GM21515 (cell line): ENCODE measurements at regions not wholly inside any gene's neighbourhood (a gene's known extent, or its start where the extent isn't known, plus 50 kb on each side); places are given as distances from the start of the nearest gene placed in this dataset.
"Not testable (repeated sequence)": the region's sequence is repeated elsewhere in the genome, so short reads cannot be mapped to it uniquely, and the experiment has no call there.

Experiments used
- ATAC-seq: cut with Tn5 transposase; IDR thresholded peaks from one replicate; pipeline ENCODE4 v1.9.1; 2021; ENCODE audit not compliant: unreplicated experiment

DNA sequence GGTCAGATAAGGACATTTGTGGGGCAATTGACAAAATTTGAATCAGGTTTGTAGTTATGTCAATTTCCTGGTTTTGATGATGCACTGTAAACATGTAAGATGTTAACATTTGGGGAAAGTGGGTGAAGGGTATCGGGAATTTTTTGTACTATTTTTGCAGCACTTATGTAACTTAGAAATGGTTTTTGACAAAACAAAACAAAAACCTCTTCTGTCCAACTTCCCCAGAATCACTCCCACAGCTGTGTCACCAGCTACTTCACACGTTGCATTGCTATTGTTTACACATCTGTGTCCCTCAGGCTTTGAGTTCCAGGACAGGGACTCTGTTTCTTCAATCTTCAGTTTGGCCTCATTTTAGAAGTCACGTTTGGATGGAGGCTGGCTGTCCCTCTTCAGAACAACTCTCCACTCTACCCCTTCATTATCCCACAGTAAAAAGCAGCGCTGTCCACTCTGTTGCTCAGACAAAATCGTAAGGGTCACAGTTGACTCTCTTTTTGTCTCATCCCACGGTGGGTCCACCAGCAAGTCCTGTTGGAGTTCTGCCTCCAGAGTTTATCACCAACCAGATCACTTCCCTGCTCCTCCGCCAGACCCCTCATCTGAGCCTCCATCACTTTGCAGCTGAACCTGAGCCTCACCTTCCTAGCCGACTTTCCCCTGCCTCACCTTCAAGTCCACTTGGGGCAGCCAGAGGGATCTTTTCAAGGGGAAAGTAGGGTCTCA lies 63.2 kb downstream of the NENF start:
- ATAC-seq, result no peak

DNA sequence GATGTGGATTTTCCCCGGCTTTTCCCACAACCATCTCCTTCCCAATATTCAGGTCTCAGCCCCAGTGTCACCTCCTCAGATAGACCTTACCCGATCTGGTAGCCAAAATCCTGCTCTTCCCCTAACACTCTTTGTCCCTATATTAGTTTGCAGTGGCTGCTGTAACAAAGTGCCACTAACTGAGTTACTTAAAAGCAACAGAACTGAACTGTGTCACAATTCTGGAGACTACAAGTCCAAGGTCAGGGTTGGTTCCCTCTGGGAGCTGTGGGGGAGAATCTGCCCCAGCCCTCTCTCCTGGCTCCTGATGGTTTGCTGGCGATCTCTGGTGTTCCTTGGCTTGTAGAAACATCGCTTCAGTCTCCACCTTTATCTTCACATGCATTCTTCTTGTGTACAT lies 64.0 kb downstream of the NENF start:
- no peak for ATAC-seq

DNA sequence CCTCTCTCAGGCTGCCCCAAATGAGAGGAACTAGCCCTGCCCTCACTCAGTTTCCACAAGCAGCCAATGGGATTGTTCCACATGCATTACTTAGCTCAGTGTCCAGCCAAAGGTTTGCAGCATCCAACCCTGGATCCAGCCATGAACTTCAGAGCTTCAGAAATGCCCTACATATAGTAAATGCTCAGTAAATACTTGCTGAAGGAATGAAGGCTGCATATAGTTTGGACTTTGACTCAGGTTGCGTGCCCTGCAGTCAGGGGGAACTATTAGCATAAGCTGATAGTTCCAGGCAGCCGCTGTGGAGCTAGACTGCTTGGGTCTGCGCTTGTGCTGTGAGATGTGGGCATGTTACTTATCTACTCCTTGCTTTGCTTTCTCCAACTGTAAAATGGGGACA lies 64.8 kb downstream of the NENF start:
- ATAC-seq, result no peak

DNA sequence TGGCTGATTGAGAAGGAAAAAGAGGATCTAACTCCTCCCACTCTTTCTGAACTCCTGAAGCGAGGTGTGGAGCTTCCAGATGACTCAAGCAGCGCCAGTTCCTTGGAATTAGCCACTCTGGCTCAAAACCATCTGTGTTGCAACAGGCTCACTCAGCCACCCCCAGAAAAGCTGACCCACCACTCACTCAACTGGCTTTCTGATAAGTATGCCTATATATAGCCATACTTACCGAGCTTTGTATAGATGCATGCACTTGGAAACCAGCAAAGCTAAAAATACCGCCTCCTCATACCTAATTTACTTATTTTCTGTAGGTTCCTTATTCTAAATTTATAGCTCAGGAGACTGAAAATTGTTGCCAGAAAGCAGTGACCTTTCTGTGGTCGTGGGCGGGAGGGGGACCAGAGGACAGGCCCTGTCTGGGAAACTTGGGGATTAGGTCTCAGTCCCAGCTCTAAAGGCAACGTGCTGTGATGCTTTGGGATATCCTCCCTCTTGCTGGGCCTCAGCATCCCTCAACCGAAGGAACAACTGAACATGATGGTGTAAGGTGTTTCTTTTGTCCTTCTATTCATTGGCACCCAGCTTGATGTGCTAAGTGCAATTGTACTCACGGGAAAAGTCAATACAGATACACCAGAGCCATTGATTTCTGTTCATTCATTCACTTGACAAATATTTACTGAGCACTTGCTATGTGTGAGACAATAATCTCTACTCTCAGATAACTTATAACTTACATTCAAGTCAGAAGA lies 65.7 kb downstream of the NENF start:
- no peak for ATAC-seq

DNA sequence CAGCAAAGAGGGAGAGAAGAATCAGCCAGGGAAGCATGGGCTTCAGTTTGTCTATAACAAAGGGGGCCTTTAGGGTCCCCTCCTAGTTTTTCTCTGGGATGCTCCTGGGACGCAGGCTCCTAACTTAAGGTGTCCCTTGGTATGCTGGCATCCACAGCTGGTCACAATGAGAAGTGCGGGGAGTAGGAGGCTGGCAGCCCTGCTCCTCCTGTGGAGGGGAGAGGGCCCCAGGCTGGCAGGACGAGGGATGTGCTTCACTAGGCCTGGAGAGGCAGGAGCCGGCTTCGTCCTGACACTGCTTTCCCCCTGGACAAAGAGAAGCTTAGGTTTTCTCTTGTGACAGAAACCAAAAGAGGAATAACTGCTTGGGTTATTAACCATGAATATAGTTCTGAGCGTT lies 67.6 kb downstream of the NENF start:
- no peak for ATAC-seq

DNA sequence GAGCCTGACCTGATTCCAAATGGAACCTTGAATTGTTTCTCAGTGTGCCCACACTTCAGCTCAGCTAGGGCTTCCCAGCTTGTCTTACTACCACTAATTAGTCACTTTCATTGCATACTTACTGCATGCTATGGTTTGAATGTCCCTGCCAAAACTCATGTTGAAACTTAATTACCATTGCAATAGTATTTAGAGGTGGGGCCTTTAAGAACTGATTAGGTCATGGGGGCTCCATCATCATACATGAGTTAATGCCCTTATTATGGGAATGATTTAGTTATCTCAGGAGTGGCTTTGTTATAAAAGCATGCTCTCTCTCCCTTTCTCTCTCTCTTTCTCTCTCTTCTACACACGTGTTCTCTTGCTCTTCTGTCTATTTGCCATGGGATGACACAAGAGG lies 68.3 kb downstream of the NENF start:
- ATAC-seq, result no peak

DNA sequence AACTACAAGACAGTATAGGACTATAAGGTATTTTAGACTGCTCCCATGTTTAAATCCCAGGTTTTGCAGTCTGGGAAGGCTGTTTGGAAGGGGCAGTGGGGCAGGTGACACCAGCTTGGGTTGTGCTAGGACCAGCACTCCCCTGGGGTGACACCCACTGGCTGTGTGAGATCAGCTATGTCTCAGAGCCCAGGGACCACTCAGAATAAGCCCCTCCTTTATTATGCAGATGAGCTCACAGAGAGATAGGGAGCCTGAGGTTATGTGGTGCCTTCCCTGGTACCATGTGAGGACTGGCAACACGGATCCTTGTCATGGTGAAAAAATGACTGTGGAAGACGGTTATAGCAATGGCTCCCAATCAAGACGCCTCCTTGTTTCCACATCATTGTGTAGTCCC lies 71.0 kb downstream of the NENF start:
- ATAC-seq, result no peak

DNA sequence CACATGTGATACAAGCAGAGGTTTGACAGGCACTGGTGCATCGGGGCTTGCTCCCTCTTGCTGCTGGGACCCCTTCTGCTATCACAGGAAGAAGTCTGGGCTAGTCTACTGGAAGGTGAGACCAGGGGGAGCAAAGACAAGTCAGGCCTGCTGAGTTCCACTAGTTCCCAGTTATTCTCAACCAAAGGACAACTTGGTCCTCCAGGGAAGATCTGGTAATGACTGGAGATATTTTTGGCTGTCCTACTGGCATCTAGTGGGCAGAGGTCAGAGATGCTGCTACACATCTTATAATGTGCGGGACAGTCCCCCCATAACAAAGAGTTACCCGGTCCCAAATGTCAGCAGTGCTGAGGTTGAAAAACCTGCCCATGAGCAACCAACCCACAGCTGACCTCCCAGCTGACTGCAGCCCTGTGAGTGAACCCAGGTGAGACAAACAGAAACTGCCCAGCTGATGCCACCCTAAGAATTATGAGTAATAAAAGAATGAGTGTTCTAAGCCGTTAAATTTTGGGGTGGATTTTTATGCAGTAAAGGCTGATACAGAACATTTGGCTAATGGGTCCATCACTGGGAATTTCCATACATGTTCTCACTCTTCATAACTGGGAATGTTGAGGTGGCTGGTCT lies 71.6 kb downstream of the NENF start:
- ATAC-seq, result no peak

DNA sequence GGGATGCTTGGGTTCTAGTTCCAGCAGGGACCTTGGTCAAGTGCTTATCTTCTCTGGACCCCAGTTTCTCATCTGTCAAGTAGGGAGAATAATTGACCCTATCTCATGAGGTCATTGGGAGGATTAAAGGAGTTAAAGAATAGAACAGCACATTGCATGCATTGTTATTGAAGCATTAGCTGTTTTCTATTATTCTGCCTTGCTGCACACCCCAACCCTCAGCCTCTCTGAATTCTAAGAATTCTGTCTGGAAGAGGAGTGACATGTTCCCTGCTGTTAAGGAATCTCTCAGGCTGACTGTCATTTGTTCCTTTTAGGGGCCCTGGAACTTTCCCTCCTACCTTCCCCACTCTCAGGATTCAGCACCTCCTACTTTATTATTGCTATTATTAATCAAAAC lies 73.9 kb downstream of the NENF start:
- no peak for ATAC-seq

DNA sequence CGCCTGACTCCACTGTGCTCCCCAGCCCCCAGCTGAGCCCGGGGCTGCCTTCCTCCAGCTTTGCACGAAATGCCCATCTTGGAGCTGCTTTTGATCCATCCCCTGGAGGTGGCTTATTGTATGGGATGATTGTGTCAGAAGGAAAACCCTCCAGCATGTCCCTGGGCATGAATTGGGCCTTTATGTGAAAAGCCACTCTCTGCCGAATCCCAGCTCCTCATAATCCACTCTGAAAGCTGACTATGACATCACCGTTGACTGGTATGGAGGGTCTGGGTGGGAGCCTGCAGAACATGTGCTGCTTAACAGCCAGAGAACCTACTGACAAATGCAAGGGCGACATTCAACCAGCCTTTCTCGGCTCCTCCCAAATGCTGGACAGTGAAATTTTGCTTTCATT lies 74.6 kb downstream of the NENF start:
- ATAC-seq, result no peak

DNA sequence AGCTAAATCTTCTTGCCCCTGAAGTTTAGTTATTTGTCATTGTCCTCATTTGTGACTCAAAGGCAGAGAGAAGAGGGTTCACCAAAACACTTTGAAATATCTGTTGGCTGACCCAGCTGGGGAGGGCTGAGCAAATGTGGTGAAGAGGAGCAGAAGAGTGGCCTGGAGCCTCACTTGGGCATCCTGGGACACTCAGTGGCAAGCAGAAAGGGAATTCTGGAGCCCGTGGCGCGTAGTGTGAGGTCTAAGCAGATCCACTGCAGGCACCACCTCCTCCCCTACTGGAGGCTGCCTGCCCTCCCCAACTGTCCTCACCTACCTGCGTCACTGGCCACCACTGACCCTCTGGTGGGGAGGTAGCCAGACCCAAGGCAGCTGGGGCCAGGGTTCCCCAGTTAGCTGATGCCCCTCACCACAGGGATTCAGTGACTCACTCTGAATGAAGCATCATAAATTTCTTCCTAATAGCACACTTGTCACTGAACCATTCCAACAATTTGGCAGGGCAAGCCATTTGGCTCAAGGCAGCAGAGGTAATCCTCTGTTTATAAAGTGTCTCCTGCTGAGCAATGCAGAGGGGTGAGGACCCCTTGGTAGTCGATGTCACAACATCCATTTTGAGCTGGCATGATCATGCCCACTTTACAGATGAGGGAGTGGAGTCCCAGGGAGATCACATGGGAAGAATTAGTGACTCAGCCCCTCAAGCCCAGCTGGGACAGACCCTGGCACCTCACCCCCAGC lies 80.3 kb downstream of the NENF start:
- no peak for ATAC-seq

DNA sequence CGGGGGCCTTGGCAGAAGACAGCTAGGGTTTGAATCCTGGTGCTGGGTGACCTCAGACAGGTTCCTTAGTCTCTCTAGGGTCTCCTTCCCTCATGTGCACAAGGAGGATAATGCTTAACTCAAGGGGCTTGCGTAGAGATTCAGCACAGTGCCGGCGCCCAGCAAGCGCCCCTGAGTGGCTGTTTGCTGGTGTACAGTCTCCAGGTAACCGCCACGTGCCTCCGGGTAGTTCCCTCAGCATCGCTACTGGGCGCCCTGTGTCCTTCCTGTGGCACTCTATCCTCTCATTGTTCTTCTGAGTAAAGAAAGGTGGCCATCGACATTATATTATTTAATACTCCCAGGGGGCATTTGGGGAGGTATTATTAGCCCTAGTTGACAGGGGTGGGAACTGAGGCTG lies 80.9 kb downstream of the NENF start:
- no peak for ATAC-seq

DNA sequence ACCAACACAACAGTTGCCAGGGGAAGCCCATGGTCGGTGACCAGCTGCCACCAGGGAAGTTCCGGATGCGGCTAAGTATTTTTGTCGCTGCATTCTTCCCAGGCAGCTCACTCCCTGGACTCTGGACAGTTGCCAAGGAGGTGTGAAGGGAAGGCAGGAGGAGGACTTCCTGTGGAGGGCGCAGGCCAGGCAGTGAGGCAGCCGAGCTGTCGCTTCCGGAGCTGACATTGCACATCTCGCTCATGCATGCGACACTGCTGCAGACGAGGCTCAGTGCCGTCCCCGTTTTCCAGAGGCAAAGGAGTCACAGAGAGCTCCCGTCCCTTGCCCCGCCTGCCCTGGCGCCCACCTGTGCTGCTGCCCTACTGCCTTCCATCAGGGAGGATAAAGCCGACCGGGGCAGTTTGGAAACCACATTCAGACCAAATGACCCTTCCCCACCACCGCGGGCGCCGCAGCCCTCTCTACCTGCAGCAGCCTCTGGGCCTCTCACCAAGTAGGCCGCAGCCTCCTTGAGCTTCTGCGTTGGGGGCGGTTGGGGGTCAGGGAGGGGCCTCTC lies 81.4 kb downstream of the NENF start:
- ATAC-seq, result no peak

DNA sequence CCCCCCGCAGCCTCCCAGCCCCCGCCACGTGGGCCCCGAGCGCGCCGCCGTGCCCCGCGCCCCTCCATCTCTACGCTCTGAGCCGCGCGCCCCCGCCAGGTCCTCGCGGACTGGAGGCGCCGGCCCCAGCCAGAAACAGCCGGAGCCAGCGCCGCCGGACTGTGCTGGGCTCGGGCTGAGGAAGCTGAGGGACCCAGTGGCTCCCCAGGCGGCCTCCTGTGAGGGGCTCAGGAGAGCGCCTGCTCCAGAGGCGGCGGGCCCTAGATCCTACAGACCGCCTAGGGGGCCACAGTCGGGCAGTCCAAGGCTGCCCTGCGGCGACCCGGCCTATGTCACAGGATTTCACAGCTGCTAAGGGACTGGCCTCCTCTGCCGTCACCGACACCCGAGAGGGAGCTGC lies 82.1 kb downstream of the NENF start:
- ATAC-seq, result no peak

DNA sequence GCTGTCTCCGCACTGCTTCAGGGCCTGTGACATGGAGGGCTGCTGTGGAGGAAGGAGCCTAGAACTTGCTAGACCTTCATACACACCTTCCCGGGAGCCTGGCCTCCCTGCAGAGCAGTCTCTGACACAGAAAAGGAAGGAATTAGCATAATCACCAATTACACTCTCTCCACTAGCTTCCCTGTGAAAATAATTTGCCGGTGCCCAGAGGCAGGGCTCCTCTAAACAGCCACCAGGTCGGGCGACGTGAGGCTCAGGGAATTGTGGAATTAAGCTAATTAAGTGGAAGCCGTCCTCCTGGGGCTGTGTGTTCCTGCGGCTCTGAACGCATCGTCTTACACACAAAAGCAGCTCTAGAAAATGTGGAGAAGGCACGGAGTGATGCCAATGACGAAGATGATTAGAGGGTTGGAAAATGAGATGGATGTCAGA lies 82.6 kb downstream of the NENF start:
- ATAC-seq, result no peak

DNA sequence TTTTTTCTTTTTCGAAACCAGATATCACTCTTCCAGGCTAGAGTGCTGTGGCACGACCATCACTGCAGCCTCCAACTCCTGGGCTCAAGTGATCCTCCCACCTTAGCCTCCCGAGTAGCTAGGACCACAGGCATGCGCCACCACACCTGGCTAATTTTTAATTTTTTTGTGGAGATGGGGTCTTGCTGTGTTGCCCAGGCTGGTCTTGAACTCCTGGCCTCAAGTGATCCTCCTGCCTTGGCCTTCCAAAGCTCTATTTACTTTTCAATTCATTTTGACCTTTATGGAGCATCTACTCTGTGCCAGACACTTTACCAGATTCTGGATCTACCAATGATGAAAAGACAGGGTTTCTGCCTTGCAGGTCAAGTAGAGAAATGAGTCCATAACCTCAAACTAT lies 83.3 kb downstream of the NENF start:
- ATAC-seq, result not testable (repeated sequence)

DNA sequence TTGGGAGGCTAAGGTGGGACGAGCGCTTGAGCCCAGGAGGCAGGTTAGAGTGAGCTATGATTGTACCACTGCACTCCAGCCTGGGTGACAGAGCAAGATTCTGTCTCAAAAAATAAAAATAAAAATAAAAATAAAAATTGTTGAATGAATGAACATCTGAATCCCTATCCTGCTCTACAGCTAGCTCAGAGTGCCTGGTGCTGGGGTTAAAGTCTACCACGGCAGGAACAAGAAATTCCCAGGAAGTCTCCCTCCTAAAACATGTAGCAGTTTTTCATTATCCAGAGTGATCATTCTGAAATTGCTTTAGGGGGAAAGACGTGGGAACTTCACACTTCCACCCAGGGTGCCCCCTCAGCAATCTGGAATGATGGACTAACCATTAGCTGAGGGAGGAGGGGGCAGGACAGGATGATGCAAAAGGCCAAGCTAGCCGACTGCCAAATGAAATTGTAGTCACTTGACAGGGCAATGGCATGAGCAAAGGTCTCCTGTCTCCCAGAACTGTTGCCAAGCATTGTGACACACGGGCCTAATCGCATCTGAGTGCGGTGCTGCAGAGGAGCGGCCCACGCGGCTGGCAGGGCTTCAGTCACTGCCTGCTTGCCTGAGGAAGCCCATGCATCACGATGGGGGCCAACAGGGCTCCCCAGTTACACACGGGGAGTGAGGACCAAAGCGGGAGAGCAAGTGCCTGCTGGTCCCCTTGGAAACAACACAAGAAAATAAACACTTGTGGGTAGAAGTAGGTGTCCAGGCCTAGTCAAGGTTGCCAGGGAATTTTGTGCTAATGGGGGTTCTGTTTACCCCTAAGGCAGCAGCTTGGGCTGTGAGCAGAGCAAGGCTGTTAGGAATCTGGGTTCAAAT lies 85.7 kb downstream of the NENF start:
- ATAC-seq, result no peak

DNA sequence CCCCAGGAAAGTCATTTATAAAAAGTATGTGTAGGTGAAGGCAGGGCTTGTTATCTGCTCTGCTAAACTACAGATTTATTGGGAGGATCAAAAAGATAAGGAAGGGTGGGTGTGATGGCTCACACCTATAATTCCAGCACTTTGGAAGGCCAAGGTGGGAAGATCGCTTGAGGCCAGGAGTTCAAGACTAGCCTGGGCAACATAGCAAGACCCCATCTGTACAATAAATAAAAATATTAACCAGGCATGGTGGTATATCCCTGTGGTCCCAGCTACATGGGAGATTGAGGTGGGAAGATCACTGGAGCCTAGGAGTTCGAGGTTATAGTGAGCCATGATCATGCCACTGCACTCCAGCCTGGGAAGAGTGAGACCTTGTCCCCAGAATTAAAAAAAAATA lies 86.4 kb downstream of the NENF start:
- no peak for ATAC-seq

DNA sequence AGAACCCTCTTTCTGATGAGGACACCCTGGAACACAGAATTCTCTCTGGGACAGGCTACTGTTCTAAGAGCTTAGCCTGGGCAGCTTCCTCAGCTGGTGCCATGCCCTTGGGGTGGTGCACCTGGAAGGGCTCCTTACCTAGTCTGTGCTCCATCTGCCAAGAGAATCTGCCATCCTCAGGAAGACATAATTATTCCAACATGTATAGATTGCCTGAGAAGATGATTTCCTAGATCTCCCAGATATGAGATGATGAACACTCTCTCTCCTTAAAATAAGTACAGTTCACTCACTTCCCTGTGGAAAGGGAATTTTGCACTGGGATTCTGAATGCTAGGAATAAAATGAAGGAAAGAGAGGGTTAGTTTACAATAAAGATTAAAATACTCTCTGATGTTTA lies 87.6 kb downstream of the NENF start:
- ATAC-seq, result no peak

DNA sequence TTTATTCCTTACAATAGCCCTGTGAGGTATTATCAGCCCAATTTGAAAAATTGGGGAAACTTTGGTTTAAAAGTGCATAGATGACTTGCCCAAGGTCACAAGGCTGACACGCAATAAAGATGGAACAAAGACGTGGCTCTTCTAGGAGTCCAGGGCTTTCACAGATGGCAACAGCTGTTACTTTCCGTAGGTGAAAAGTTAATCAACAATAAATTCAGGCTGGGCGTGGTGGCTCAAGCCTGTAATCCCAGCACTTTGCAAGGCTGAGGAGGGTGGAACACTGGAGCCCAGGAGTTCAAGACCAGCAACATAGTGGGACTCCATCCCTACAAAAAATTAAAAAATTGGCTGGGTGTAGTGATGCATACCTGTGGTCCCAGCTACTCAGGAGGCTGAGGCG lies 87.8 kb upstream of the ATF3 start:
- ATAC-seq, result no peak
